Suppressor macrophage (primary cell): ENCODE measurements at regions not wholly inside any gene's neighbourhood (a gene's known extent, or its start where the extent isn't known, plus 50 kb on each side); places are given as distances from the start of the nearest gene placed in this dataset.
A peak's percentile ranks its signal among the peaks of the same experiment; 100 is the strongest.
"Not testable (repeated sequence)": the region's sequence is repeated elsewhere in the genome, so short reads cannot be mapped to it uniquely, and the experiment has no call there.

ENCODE experiments used
- DNase-seq, 4 experiments: peaks; one replicate each; pipeline ENCODE4 v3.0.0-alpha.2; 2020 to 2022

DNA sequence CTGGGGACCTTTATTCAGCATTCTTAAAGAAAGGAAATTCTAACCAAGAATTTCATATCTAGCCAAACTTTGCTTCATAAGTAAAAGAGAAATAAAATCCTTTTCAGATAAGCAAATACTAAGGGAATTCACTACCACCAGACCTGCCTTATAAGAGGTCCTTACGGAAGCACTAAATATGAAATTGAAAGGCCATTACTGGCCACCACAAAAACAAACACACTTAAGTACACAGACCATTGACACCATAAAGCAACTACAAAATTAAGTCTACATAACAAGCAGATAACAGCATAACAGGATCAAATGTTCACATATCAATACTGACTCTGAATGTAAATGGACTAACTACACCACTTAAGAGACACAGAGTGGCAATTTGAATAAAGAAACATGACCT, 361.4 kb upstream of the POU5F2 start:
- no peak for DNase-seq

GRCh38 chr5:94097384-94097783, 356.0 kb upstream of the POU5F2 start:
- DNase-seq = not testable (repeated sequence)

- peak in 1 of 4 experiments; percentile 6 for DNase-seq
Measured at GRCh38 chr5:94094793-94095441, 353.5 kb upstream of the POU5F2 start.

DNA sequence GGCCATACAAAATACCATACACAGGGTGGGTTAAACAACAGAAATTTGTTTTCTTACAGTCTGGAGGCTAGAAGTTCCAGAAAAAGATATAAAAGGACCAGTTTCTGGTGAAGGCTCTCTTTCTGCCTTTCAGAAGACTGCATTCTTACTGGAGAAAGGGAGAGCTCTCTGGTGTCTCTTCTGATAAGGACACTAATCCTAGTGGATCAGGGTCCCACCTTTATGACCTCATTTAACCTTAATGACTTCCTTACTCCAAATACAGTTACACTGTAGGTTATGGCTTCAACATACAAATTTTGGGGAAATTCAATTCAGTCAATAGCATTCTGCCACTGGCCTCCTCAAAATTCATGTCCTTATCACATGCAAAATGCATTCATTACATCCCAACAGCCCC, 351.9 kb upstream of the POU5F2 start:
- no peak for DNase-seq

GRCh38 chr5:94086635-94087034, 345.2 kb upstream of the POU5F2 start:
- not testable (repeated sequence) for DNase-seq

DNA sequence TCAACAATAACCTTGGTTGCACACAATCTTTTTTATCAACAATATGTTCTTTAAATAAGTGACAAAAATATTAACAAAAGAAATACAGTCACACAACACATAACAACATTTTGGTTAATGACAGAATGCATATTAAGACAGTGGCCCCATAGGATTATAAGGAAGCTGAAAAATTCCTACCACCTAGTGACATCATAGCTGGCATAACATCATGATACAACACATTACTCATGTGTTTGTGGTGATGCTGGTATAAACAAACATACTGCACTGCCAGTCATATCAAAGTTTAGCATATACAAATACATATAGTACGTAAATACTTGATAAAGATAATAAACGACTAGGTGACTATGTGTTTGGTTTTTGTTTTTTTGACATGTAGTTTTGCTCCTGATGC, 344.8 kb upstream of the POU5F2 start:
- DNase-seq = peak in 1 of 4 experiments; percentile 4

DNA sequence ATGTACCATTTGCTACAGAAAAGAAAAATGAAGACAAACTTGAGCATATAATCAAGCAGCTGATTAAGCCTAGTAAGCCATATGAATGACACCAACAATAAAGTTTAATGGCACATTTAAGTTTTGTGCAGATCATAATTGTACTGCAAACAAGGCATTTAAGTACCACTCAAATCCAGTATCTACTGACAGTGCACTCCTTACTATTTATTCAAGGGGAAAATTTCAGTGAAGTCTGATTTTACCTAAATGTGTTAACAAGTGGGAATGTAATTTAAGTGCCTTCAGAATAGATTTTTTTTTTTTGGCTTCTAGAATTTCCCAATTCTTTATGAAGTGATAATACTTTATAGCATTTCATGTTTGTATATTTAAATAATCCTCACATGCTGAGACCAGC, 341.0 kb upstream of the POU5F2 start:
- no peak for DNase-seq

- DNase-seq = peak in 2 of 4 experiments; percentile 15 to 25
Measured at GRCh38 chr5:94081088-94081487, 339.7 kb upstream of the POU5F2 start.

DNA sequence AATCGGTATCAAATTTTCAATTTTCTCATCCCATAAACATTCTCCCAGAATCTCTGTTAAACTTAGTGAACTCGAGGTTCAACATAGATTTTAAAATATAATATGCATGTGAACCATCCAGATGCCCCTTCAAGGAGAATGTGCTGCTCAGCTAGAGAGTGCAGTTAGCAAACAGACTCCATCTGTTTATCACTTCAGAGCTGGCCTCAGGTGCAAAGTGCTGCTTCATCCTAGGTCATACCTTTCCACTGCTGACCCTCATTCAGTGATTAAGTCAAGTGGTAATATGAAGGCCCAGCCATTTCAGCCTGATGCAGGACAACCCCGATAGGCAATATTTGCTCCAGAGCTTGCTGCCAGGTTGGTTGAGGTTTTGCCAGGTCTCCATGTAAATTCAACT, 339.0 kb upstream of the POU5F2 start:
- no peak for DNase-seq

DNA sequence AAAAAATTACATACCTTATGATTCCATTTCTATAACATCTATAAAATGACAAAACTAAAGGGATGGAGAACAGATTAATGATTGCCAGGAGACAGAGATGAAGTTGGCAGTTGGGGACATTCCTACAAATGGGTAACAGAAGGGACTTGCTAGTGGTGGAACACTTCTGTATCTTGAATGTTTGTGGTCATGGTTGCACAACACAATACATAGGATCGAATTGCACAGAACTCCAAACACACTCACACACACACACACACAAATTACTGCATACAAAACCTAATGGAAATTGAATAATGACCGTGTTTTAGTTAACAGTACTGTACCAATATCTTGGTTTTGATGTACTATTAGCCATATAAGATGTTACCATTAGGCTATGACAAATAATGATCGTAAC, 330.7 kb upstream of the POU5F2 start:
- no peak for DNase-seq

GRCh38 chr5:94066437-94067207, 325.2 kb upstream of the POU5F2 start:
- no peak for DNase-seq

- no peak for DNase-seq
Measured at GRCh38 chr5:94064025-94064424, 322.6 kb upstream of the POU5F2 start.

- DNase-seq = no peak
Measured at GRCh38 chr5:94057655-94058054, 316.3 kb upstream of the POU5F2 start.

GRCh38 chr5:94057217-94057616, 315.8 kb upstream of the POU5F2 start:
- DNase-seq = no peak

GRCh38 chr5:94049307-94049922, 308.0 kb upstream of the POU5F2 start:
- not testable (repeated sequence) for DNase-seq

GRCh38 chr5:94045839-94046782, 304.7 kb upstream of the POU5F2 start:
- no peak for DNase-seq

GRCh38 chr5:94043311-94043710, 301.9 kb upstream of the POU5F2 start:
- no peak for DNase-seq

DNA sequence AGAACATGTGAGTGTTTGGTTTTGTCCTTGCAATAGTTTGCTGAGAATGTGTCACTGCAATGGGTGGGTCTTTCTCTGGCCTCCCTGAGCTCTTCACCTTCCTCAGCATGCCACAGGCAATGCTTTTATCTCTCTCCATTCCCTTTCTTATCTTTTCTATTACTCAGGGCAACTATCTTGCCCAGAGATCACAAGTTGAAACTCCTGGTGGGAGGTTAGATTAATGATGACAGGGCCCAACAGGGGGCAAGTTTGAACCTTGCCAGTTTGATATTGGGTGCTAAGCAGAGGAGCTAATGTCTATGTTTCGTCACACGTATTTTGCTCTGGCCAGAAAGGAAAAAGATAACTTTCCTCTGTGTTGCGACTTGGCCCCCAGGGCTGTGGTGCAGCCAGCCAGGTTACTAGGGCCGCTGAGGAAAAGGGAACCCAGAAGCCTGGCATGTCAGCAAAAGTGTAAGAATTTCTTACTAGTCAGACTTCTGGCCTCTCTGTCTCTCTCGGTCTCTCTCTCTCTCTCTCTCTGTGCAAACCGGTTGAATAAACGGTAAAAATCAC, 299.3 kb upstream of the POU5F2 start:
- DNase-seq = no peak

- DNase-seq = no peak
Measured at GRCh38 chr5:94039101-94039500, 297.7 kb upstream of the POU5F2 start.

- no peak for DNase-seq
Measured at GRCh38 chr5:94031631-94032030, 290.2 kb upstream of the POU5F2 start.

- no peak for DNase-seq
Measured at GRCh38 chr5:94028001-94028400, 286.6 kb upstream of the POU5F2 start.

GRCh38 chr5:94027145-94027544, 285.7 kb upstream of the POU5F2 start:
- DNase-seq = no peak
